Fibroblast of skin of abdomen (primary cell): ENCODE measurements at regions not wholly inside any gene's neighbourhood (a gene's known extent, or its start where the extent isn't known, plus 50 kb on each side); places are given as distances from the start of the nearest gene placed in this dataset.
"Not testable (repeated sequence)": the region's sequence is repeated elsewhere in the genome, so short reads cannot be mapped to it uniquely, and the experiment has no call there.

Experiments used
- DNase-seq: peaks from one replicate; pipeline ENCODE4 v3.0.0-alpha.2; 2013

DNA sequence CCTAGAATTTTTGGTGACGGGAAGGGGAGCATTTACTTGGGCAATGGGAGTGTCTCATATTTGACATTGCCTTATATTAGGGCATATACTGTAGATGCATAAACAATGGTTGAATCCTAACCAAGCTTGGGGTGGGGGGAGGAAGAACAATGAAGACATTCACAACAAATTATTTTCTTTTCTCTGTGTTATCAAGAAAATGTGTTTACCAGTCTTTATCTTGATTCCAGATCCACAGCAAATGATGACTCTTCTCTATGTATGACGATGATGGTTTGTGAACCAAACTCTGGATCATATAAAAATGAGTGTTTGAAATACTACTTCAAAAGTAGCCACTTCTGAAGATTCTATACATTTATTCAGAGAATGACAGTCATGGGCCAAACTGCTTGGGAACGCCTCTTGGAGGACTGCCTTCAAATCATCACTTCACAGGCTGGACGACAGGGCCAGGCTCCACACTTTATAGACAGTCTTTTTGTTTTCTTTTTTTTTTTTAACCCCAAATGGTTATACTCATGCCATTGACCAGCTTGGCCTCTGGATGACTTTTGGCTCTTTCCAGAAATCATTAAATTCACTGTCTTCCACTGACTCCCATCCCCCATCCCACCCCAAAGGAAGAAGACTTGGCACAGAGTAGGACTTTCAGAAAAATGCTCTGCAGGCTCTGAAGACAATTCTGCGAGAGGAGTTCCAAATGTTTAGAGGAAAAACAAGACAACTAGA, 123.8 kb upstream of the LIFR start:
- no peak for DNase-seq

DNA sequence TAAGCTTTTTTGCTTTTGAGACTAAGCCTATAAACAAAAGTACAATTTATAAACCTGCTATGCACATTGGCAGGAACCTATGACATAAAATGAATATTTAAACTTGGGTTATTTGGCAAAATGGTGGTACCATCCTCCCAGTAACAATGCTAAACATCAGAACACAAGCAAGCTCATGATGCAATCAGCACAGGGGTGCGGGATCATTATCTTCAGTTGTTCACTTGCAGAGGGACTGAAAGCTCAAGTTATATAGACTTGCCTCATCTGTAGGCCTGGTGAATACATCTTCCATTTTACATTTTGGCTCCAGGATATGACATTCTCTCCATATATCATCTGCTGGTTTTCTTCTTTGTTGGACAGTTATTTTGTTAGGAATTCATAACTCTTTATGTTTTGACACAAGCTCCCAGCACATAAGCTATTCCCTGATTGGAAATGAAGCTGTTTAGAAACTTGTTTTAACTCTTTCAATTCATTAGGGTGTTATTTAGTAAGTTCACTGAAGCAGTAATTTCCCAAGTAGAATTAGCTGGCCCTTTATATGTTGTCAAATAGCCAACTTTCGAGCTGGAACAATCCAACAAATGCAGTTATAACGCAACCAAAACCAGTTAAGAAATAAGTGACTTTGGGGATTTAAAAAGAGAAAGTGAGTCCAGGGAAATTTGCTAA, 124.7 kb upstream of the LIFR start:
- no peak for DNase-seq

- DNase-seq, result no peak
These were observed 125.5 kb upstream of the LIFR start for GRCh38 chr5:38681966-38682365.

GRCh38 chr5:38686658-38687057, 130.2 kb upstream of the LIFR start:
- no peak for DNase-seq

- DNase-seq, result peak; percentile 19
These were observed 135.9 kb upstream of the LIFR start for GRCh38 chr5:38692346-38692745.

- DNase-seq, result no peak
These were observed 136.5 kb upstream of the LIFR start for GRCh38 chr5:38692781-38693527.

GRCh38 chr5:38695021-38695958, 138.8 kb upstream of the LIFR start:
- no peak for DNase-seq

DNA sequence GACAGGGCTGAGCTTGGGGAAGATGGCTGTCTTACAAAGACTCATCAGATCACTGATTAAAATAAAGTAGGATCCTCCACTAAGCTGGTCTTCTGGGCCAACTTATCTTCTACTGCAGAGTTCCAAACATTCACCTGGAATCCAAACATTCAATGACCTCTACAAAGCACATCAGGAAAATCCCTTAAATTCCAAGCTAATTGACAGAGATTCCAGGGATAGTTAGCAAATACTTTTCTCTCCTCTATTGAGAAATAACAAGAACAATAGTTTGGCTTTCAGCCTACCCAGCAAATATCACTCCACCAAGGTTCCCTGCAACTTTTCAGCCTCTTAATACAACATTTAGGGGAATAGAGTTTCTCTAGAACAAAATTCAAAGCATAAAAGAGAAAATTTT, 140.6 kb upstream of the LIFR start:
- peak; percentile 45 for DNase-seq

DNA sequence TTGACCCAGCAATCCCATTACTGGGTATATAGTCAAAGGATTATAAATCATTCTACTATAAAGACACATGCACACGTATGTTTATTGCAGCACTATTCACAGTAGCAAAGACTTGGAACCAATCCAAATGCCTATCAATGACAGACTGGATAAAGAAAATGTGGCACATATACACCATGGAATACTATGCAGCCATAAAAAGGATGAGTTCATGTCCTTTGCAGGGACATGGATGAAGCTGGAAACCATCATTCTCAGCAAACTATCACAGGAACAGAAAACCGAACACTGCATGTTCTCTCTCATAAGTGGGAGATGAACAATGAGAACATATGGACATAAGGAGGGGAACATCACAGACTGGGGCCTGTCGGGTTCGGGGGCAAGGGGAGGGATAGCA, 140.3 kb upstream of the OSMR start:
- not testable (repeated sequence) for DNase-seq

- DNase-seq, result no peak
These were observed 139.4 kb upstream of the OSMR start for GRCh38 chr5:38706376-38706775.

- DNase-seq, result no peak
These were observed 138.2 kb upstream of the OSMR start for GRCh38 chr5:38707352-38708210.

GRCh38 chr5:38709678-38710306, 136.0 kb upstream of the OSMR start:
- peak; percentile 16 for DNase-seq

GRCh38 chr5:38710627-38711026, 135.2 kb upstream of the OSMR start:
- no peak for DNase-seq

- no peak for DNase-seq
These were observed 133.4 kb upstream of the OSMR start for GRCh38 chr5:38712391-38712790.

DNA sequence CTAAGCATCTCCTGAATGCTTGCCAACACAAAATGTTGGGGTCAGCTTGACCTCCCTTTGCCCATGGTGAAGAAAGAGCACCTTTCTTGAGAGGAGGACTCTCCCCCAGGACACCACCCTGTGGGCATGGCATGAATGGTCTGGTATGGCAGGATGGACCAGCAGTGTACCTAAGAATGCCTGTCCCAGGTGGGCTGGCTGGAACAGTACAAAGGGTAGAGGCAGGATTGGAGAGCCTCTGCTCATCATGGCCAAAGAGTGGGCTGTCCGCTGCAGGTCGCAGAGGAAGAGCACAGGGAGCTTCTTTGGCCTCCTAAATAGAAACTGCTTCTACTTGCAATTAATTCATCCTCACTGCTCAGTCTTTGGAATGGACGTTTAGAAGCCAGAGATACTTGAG, 131.6 kb upstream of the OSMR start:
- no peak for DNase-seq

- DNase-seq, result no peak
These were observed 131.0 kb upstream of the OSMR start for GRCh38 chr5:38714703-38715355.

DNA sequence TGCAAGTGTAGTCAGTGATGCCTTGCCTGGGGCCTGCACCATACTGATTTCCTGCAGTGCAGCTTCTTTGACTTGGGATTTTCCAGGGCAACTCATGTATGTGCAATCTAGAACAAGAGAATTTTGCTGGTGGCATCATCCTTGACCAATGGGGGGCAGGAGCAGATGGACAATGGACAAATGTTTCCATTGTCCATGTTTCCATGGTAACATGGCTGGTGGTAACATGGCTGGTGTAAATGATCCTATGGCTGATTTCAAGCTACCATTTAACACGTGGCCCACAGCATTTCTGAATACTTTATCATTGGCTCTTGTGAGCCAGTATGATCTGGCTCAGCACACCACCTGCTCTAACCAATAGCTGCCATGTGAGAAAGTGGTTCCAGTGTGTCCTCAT, 130.1 kb upstream of the OSMR start:
- DNase-seq, result no peak

- no peak for DNase-seq
These were observed 129.3 kb upstream of the OSMR start for GRCh38 chr5:38716516-38716915.

DNA sequence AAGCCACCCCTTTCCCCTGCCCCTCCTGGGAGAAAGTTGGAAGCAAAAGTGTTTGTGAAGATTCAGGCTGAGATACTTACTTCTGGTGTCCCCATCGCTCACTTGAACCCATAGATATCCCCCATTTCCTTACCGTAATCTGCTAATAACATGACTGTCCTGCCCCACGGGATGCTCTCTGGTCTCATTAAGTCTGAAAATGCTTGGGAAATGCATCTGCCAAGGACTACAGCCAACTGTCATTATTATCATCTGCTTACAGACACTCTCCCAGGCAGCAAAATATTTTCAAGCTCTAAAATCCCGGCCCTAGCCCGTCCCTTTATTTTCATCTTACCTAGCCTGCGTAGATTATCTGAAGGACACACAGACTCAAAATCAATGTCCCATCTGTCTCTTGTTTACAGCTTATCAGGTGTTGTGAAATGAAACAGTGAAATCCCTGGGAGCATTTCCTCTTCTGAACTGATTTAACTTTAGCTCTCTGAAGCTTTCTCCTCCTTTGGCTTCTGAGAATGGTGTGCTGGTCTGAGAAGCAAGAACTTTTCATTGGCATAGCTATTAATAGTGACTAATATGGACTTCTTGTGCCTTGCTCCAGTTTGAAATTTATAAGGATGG, 126.9 kb upstream of the OSMR start:
- DNase-seq, result peak; percentile 14

DNA sequence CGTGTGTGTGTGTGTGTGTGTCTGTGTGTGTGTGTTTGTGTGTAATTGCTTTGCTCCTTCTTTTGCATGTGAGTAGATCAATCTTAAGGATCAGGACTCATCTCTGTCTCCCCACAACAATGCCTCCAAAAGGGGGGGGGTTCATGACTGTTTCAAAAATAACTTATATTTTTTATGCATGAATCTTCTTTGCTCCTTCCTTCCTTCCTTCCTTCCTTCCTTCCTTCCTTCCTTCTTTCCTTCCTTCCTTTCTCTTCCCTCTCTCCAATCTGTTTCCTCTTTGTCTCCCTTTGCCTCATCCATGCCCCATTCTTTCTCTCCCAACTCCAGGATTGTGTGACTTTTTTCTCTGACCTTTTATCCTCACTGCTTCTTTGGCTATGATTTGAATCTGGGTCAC, 126.4 kb upstream of the OSMR start:
- no peak for DNase-seq
